ENCODE measurements at regions not wholly inside any gene's neighbourhood (a gene's known extent, or its start where the extent isn't known, plus 50 kb on each side); places are given as distances from the start of the nearest gene placed in this dataset.

DNA sequence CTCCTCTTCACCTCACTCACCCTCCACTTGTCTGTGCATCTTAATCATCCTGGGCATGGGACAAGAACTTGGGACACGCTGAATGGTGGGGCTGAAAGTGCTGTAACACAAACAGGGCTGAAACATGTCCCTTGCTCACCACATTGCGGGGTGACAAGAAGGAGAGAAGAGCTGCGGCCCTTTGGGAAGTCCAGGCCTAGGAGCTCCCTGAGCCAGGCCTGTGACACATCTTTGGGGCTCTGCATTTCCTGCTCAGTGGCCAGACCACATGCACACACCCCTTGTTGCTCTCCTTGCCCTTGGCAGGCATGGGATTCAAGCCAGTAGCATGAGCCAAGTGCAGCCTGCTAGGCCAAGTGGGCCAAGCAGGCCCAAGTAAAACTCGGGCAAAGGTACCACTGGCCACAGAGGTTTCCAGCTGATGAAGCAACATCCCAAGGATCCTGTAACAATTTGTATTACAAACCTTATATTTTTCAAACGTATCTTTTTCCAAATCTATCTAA, 1384.3 kb upstream of the PCDH20 start:
- TF ChIP-seq, protein P1, sequence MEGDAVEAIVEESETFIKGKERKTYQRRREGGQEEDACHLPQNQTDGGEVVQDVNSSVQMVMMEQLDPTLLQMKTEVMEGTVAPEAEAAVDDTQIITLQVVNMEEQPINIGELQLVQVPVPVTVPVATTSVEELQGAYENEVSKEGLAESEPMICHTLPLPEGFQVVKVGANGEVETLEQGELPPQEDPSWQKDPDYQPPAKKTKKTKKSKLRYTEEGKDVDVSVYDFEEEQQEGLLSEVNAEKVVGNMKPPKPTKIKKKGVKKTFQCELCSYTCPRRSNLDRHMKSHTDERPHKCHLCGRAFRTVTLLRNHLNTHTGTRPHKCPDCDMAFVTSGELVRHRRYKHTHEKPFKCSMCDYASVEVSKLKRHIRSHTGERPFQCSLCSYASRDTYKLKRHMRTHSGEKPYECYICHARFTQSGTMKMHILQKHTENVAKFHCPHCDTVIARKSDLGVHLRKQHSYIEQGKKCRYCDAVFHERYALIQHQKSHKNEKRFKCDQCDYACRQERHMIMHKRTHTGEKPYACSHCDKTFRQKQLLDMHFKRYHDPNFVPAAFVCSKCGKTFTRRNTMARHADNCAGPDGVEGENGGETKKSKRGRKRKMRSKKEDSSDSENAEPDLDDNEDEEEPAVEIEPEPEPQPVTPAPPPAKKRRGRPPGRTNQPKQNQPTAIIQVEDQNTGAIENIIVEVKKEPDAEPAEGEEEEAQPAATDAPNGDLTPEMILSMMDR (IDR thresholded peaks at IDR 0.05; ENCODE audit: low read depth, low read length, missing input control) = no peak
- TF ChIP-seq HNF4A (conservative IDR thresholded peaks at IDR 0.05) = no peak
- TF ChIP-seq, protein P2, sequence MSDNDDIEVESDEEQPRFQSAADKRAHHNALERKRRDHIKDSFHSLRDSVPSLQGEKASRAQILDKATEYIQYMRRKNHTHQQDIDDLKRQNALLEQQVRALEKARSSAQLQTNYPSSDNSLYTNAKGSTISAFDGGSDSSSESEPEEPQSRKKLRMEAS (IDR thresholded peaks at IDR 0.05) = no peak

All from liver (tissue), 3 donors.